ENCODE measurements at regions not wholly inside any gene's neighbourhood (a gene's known extent, or its start where the extent isn't known, plus 50 kb on each side); places are given as distances from the start of the nearest gene placed in this dataset.

DNA sequence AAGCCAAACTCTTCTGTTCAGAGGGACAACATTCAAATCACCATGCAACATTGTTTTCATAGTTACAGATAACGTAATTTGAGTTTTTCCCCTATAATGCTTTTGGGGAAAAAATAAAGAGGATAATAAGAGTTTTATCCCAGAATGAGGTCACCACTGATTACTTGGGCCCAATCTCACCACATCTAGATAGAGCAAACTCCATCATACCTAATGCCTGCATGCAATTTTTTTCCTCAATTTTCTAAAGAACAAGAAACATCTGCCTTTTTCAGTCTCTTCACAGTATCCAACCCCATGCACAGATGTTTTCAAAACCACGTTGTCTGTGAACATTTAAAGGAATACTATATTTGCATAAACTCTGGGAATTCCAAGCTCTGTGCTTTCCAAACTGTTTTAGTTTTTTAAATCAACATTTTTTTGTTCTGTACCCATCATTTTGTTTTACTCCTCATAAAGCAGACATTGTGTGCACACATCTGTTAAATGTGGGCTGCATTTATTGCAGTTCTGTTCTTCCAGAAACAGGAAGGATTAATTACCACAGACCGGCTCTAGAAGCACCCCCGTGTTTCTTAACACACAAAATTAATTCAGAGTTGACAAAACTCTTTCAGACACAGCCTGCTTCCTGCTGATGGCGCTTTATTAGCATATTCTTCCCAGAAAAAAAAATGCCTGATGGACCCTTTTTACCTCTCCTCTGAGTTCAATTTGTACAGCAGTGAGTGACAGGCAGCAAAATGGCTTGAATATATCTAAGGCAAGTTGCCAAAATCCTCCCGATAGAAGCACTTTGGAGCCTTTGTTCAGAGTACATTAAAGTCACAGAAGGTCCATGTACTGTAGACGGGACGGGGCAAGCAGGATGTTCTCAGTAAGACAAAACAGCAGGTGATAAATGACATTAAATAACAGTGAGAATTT lies 1171.9 kb downstream of the EFNB2 start:
- DNase-seq (ENCODE audit: low spot score): no peak
- in situ Hi-C loops (cut with HindIII; ENCODE audit: low sequenced_read_pairs): no loop called here

DNA sequence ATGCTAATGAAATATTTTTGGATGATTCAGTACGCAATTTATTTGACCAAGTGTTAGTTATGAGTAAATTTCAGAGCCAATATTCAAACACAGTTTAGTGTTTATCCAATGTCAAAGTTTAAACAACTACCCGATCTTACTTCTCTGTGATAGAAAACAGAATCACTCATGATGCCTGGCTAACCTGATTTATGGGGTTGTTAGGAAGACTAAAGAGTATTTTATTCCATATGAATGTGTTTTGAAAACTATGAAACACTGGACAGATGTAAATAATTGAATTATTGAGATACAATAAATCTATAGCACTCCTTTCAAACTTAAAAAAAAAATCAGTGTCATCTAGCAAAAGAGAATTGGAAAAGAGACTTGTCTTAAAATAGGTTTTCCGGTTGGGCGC lies 1181.8 kb downstream of the EFNB2 start:
- DNase-seq (ENCODE audit: low spot score): no peak
- in situ Hi-C loops (cut with HindIII; ENCODE audit: low sequenced_read_pairs): no loop called here

DNA sequence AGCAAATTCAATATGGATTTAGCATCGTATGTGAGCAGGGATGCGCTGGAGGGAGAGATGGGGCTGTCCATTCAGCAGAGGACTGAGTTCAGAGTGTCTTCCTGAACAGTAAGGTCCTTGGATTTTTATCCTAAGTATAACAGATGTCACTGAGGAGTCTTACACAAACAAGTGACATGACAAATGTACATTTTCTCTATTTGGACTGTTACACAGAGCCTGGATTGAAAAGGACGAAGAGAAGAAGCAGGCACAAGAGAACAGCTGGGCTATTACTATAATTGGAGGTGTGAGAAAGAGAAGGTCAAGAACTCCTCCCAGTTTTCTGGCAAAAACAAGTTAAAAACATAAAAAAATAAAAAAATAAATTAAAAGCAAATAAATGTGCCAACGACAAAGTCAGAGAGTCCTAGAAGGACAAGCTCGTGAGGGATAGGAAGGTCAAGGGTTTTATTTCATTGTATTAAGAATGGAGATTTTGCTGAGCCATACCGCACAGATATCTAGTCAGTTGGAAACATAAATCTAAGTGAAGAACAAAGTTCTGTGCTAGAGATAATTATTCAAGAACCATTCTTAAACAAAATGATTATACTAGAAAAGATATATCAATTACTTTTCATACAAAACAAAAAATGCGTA lies 1186.3 kb downstream of the EFNB2 start:
- no peak for DNase-seq (ENCODE audit: low spot score)
- in situ Hi-C loops (cut with HindIII; ENCODE audit: low sequenced_read_pairs): no loop called here

DNA sequence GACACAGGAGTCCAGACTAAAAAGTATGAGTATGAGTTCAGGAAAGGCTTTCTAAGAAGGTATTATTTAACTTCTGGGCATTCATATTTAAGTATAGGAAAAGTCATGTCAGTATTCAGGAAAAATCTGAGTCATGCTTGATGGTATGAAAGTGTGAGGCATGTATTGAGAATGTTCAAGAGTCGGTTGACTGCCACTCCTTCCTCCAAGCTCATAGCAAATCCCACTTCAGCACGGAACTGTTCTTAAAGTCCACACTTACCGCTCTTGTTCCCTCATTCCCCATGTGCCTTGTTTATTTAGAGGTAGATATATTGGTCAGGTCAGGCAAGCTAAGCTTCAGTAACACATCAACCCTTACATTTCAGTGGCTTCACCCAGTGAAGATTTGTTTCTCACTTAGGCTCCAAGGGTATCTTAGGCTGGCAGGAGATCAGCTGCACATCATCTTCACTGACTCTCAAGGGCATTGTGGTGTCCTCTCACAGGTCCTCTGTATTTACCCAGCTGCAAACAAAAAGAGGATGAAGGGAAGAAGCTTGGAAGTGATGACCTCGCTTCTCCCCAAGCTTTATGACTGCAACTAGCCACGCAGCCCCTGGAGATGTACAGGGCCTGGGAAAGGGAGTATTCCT lies 1189.2 kb downstream of the EFNB2 start:
- in situ Hi-C loops (cut with HindIII; ENCODE audit: low sequenced_read_pairs): no loop called here
- DNase-seq (ENCODE audit: low spot score): no peak

DNA sequence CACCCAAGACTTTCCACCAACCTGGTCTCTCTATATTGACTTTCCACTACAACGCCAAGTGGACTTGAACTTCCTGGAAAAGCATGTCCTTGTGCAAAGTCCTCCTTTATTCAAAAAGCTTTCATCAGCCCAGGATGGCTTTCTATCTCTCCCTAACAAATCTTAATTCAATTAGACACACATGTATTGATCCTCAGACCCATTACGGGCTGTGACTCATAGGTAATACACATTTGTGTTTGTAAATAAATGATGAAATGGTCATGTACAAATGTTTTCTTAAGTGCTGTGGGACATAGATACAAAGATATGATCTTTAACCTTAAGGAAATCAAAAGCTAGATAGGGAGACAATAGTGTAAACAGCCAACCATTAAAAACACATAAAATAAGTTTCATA lies 1189.7 kb downstream of the EFNB2 start:
- DNase-seq (ENCODE audit: low spot score): no peak
- in situ Hi-C loops (cut with HindIII; ENCODE audit: low sequenced_read_pairs): no loop called here

DNA sequence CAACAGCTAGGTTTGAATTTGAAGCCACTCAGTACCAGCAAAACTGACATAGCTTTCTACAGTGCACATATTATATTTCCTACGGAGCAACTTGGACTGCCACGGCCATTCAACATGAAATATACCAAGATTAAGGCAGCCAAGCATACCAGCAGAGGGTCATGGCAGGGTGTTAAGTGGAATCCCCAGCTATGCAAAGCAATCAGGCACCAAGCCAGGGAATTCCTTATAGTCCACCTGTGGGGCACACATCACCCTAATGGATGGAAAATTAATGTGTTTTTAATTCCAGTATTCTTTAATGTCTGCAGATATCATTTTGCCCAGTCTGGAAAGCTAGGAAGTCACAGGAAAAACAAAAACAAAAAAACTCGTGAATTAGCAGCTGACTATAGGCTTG lies 1190.3 kb downstream of the EFNB2 start:
- in situ Hi-C loops (cut with HindIII; ENCODE audit: low sequenced_read_pairs): no loop called here
- DNase-seq (ENCODE audit: low spot score): no peak

DNA sequence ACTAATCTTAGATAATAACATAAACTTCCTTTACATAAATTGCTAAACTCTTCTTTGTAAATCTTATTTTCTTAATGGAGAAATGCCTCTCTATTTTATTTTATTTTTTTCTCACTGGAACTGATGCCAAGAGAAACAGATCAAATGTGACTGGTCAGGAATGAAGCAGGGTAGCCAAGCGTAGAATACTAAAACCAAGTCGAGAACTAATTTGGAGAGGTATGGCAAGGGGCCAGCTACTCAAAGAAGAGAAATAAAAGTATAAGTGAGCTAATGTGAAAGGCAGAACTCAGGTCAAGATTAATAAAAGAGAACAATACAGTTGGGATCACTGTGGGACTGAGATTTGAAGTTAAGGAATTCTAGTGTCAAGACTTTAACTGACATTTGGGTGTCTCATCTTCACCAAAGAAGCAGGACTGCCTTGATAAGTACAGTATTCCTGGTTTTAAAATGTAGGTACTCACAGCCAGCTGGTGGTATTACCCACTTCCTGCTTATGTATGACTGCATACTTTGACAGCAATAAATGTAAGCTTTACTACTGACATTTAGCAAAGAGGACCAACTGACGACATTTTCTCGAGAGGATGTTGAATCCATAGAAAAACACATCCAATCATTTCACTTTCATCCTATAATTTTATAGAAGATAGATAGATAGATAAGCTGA lies 1192.2 kb downstream of the EFNB2 start:
- no peak for DNase-seq (ENCODE audit: low spot score)
- in situ Hi-C loops (cut with HindIII; ENCODE audit: low sequenced_read_pairs): no loop called here

DNA sequence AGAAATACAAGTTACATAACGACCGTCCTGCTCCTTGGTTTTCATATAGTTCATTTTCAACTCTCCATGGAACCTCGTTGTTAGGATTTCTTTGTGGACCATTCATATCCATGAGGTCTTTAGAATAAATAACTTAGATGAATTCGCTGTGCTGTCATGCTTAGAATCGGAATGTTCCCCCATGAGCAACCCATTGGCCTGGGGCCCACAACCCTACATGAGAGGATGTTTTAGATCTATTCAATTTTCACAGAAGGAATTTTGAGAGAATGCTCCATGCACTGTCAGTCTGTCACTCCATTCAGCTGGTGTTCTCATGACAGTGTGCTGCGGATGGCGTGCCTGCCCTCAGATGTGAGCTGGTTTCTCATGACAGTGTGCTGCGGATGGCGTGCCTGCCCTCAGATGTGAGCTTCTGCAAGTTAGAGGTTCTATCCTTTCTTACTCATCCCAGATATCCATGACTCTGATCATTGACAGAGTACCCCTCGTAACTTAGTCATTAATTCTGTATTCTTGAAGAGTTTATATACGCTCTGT lies 1193.1 kb downstream of the EFNB2 start:
- in situ Hi-C loops (cut with HindIII; ENCODE audit: low sequenced_read_pairs): no loop called here
- no peak for DNase-seq (ENCODE audit: low spot score)

DNA sequence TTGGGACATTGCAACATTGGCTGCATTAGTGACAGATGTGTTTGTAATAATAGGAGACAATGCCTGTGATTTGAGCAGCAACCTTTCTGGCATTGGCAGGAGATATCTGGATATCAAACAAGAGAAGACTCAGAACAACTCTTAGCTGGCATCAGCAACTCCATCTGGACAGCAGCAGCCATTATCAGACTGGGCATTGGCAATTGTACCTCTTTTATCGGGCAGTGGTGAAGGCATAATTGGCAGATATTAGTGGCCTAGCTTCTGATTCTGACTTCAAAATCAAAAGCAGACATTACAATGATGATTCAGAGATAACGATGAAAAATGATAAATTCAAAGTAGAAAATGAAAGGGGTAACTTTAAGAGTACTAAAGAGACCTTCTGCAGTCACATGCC lies 1193.7 kb downstream of the EFNB2 start:
- in situ Hi-C loops (cut with HindIII; ENCODE audit: low sequenced_read_pairs): no loop called here
- DNase-seq (ENCODE audit: low spot score): no peak

DNA sequence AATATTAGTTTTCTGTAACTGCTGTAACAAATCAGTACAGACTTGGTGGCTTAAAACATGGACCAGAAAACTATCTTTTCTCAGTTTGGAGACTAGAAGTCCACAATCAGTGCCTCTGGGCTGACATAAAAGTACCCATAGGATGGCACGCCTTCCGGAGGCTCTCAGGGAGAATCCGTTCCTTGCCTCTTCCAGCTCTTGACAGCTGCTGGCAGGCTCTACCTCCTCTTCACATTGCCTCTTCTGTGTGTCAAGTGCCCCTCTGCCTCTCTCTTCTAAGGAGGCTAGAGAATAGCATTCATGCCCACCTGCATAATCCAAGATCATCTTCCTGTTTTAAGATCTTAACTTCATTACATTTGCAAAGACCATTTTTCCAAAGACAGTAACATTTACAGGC lies 1194.2 kb downstream of the EFNB2 start:
- in situ Hi-C loops (cut with HindIII; ENCODE audit: low sequenced_read_pairs): no loop called here
- DNase-seq (ENCODE audit: low spot score): no peak

DNA sequence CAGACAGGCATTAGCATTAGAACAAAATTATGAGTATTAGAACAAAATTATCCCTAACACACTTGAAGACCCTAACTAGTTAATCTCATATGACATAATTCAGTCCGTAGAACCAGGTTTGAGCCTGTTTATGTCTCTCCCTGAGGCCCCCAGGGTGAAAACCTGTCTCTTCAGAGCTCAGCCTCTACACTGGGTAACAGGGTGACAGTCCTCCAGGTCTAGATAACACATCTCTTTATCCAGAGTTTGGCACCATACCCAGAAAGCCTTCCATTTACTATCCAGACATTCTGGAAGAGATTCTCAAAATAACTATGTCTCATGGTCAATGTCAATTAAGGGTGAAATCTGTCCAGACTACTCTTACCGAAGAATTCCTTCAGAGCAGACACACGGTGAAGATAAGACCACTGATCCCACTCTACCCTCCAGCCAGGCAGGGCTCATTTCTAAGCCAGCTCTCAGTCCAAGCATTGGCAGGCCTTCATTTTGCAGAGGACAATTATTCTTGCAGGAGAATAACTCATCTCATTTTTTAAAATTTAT lies 1195.3 kb downstream of the EFNB2 start:
- in situ Hi-C loops (cut with HindIII; ENCODE audit: low sequenced_read_pairs): no loop called here
- DNase-seq (ENCODE audit: low spot score): no peak

DNA sequence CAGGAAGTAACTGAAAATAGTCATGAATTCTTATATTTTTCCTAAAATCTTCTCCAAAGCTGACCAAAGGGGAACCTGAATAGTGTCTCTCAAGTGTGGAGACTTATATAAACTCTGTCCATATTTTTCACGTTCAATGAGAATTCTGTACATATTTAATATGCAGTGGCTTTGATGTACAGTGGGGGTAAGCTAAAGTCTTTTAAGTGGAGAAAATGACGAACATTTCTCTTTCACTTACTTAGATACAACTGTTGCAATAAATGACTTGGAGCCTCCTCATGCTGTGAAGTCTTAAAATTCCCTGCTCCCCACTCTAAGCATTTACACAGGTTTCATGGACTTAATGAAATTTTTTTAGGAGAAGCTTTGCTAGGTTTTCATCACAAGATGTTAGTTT lies 1196.7 kb downstream of the EFNB2 start:
- no peak for DNase-seq (ENCODE audit: low spot score)
- in situ Hi-C loops (cut with HindIII; ENCODE audit: low sequenced_read_pairs): no loop called here

DNA sequence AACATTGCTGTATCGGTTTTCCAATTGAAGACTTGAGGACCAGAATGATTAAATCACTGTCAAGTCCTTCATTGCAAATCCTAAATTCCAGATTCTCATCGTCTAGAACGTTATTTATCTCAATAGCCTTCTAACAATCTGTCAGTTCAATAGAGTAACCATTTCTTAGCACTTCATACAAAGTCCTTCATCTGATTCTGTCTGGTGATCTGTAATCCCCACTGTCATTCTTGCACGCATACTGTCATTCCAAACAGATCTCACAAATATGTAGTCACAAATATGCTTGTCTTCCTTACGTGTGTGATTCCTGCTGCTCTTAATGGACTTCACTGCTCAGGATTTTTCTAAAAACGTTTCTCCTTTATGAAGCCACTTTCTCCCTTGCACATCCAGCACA lies 1197.5 kb downstream of the EFNB2 start:
- no peak for DNase-seq (ENCODE audit: low spot score)
- in situ Hi-C loops (cut with HindIII; ENCODE audit: low sequenced_read_pairs): no loop called here

DNA sequence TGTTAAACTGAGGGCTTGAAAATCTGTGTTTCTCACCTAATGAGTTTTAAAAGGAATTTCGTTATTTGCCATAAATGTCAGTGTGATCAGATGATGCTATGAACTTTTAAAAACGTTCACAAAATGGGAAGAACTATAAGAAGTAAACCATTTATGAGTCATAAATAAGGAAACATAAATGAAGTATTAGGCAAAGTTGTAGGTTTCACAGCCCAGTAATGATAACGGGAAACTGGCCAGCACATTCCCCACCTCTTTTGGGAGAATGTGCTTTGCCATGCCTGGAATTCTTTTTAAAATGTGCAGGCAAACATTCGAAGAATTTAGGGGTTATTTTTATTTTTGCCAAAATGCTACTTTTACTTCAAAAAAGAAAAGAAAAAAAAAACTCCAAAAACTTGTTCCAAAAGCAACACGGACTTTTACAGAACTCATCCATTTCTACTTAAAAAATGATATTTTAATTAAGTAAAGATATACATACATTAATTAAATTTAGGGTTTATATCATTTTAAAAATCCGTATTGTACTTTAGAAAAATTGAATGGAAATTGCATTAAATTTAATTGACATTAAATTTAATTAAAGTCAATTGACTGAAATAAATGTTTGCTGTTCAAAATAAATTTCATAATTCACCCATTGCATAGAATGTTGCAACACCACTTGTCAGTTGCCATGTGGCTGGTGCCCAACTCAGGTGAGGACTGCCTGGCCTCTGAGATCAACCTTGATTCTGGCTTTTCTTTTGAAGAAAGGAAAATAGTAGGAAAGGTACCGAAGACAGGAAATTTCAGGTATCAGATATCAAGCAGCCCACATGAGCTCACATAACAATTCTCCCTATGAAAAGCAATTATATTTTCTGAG lies 1198.5 kb downstream of the EFNB2 start:
- no peak for DNase-seq (ENCODE audit: low spot score)
- in situ Hi-C loops (cut with HindIII; ENCODE audit: low sequenced_read_pairs): no loop called here

DNA sequence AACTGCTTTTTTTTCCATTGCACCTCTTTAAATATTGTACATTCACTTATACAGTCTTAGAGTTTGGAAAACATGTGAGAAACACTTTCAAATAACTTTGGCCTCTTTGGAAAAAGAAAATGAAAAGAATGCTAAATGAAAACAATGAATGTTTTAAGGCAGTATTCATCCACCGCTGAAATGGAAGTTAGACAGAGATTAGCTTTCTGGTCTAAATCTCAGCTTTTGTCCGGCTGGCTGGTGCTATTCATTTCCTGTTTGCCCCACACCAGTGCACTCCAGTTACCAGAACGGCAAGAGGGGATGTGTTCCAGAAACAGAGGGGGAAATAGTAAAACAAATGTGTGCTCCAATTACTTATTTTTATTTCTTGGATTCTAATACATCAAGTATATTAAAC lies 1201.3 kb downstream of the EFNB2 start:
- in situ Hi-C loops (cut with HindIII; ENCODE audit: low sequenced_read_pairs): no loop called here
- DNase-seq (ENCODE audit: low spot score): no peak

DNA sequence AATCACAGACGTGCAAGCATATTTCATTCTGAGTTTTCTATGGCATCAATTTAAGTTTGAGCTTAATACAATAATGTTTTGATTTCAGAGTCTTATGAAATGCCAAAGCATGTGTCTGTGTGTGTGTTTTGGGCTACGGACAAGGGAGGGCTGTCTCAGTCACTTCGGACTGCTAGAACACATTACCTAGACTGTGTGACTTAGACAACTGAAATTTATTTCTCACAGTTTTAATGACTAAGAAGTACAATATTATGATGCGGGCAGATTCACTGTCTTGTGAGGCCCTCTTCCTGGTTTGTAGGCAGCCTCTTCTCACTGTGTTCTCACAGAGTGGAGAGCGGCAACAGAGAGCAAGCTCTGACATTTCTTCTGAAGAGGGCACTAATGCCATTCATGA lies 1202.0 kb downstream of the EFNB2 start:
- no peak for DNase-seq (ENCODE audit: low spot score)
- in situ Hi-C loops (cut with HindIII; ENCODE audit: low sequenced_read_pairs): no loop called here

DNA sequence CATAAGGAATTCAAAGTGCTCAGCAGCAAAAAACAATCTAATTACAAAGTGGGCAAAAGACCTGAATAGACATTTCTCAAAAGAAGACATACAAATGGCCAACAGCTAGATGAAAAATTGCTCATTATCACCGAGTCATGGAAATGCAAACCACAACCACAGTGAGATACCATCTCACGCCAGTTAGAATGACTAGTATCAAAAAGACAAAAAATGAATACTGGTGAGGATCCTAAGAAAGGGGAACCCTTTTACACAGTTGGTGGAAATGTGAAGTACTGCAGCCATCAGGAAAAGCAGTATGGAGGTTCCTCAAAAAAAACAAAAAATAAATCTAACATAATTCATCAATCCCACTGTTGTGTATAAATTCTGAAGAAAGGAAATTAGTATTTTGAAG lies 1206.1 kb downstream of the EFNB2 start:
- no peak for DNase-seq (ENCODE audit: low spot score)
- in situ Hi-C loops (cut with HindIII; ENCODE audit: low sequenced_read_pairs): no loop called here

DNA sequence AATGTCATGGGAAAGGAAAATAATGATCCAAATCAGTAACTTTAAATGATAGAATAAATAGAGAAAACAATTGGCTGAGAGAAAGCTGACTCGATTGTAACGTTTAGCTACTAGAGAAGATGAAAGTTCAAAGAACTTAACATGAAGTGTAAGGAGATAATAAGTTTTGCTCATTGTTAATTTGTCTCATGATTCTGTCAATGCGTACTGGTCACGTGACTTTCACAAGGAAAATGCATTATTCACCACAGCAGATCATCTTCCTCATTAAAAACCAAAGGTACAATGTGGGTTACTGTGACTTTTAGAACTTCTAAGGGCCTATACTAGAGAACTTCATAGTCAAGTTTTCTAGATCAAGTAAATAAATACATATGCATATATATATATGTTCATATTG lies 1207.2 kb downstream of the EFNB2 start:
- no peak for DNase-seq (ENCODE audit: low spot score)
- in situ Hi-C loops (cut with HindIII; ENCODE audit: low sequenced_read_pairs): no loop called here
